Germinal center (tissue), 1 donor: ENCODE measurements at regions not wholly inside any gene's neighbourhood (a gene's known extent, or its start where the extent isn't known, plus 50 kb on each side); places are given as distances from the start of the nearest gene placed in this dataset.

Source experiments
- DNase-seq: peaks from one replicate; pipeline ENCODE4 v3.0.0; 2012; ENCODE audit warnings: mixed read lengths, low spot score

- DNase-seq = no peak
These were observed 305.1 kb downstream of the MAP2K6 start for GRCh38 chr17:69719474-69720048.

GRCh38 chr17:69722518-69722917 lies 308.0 kb downstream of the MAP2K6 start:
- DNase-seq = no peak

GRCh38 chr17:69723316-69723715 lies 308.8 kb downstream of the MAP2K6 start:
- DNase-seq = no peak

- no peak for DNase-seq
These were observed 309.2 kb downstream of the MAP2K6 start for GRCh38 chr17:69723741-69724140.

GRCh38 chr17:69724238-69724637 lies 309.7 kb downstream of the MAP2K6 start:
- no peak for DNase-seq

GRCh38 chr17:69725146-69725545 lies 310.6 kb downstream of the MAP2K6 start:
- no peak for DNase-seq

- DNase-seq = no peak
These were observed 314.3 kb downstream of the MAP2K6 start for GRCh38 chr17:69728816-69729215.

- DNase-seq = no peak
These were observed 315.4 kb downstream of the MAP2K6 start for GRCh38 chr17:69729944-69730343.

GRCh38 chr17:69732272-69732918 lies 317.9 kb downstream of the MAP2K6 start:
- DNase-seq = no peak

GRCh38 chr17:69733171-69734012 lies 318.9 kb downstream of the MAP2K6 start:
- no peak for DNase-seq

- DNase-seq = no peak
These were observed 320.2 kb downstream of the MAP2K6 start for GRCh38 chr17:69734656-69735055.

GRCh38 chr17:69735285-69735684 lies 320.8 kb downstream of the MAP2K6 start:
- DNase-seq = no peak

- DNase-seq = no peak
These were observed 328.6 kb downstream of the MAP2K6 start for GRCh38 chr17:69743091-69743490.

- no peak for DNase-seq
These were observed 330.1 kb downstream of the MAP2K6 start for GRCh38 chr17:69744512-69745070.

GRCh38 chr17:69749911-69750310 lies 325.1 kb upstream of the KCNJ16 start:
- no peak for DNase-seq

GRCh38 chr17:69757688-69758430 lies 317.2 kb upstream of the KCNJ16 start:
- DNase-seq = no peak

- no peak for DNase-seq
These were observed 314.5 kb upstream of the KCNJ16 start for GRCh38 chr17:69760562-69760961.

GRCh38 chr17:69761011-69761410 lies 314.0 kb upstream of the KCNJ16 start:
- no peak for DNase-seq

GRCh38 chr17:69761767-69762321 lies 313.2 kb upstream of the KCNJ16 start:
- no peak for DNase-seq

- DNase-seq = no peak
These were observed 312.7 kb upstream of the KCNJ16 start for GRCh38 chr17:69762359-69762758.

- no peak for DNase-seq
These were observed 312.3 kb upstream of the KCNJ16 start for GRCh38 chr17:69762766-69763165.

- no peak for DNase-seq
These were observed 311.5 kb upstream of the KCNJ16 start for GRCh38 chr17:69763503-69763902.
